ENCODE measurements at regions not wholly inside any gene's neighbourhood (a gene's known extent, or its start where the extent isn't known, plus 50 kb on each side); places are given as distances from the start of the nearest gene placed in this dataset.

DNA sequence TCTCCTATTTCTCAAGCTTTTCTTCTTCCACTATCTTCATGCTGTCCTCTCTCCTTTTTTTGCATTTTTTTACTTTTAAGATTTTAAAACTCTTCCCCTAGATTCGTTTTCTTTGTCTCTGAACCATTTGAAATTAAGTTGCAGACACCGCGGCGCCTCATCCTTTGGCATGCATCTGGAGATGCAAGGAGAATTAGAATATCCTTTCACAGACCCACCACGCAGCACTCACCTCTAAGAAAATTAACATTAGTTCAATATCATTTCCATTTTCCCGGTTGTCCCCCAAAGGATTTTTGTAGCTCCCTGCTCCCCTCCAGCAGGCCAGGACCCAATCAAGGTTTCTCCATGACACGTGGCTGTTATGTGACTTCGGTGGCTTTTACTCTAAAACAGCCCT lies 88.8 kb downstream of the C1QL2 start:
- no peak for TF ChIP-seq POLR2A (IDR thresholded peaks at IDR 0.05)
- TF ChIP-seq CTCF (IDR thresholded peaks at IDR 0.05) = no peak
